CD4-positive, alpha-beta memory T cell (primary cell): ENCODE measurements at regions not wholly inside any gene's neighbourhood (a gene's known extent, or its start where the extent isn't known, plus 50 kb on each side); places are given as distances from the start of the nearest gene placed in this dataset.

Experiments used
- CTCF ChIA-PET: fragments of 350-600 bp; sonication (Branson Sonifier 250); formaldehyde crosslinking; loops from one replicate; lab custom pipeline; 2021; ENCODE audit warnings: inconsistent platforms; ENCODE audit not compliant: partially characterized antibody; lab: Charles Lee
- POLR2A ChIA-PET: fragments of 350-600 bp; sonication (Branson Sonifier 250); formaldehyde crosslinking; loops from one replicate; lab custom pipeline; 2021; ENCODE audit not compliant: partially characterized antibody; lab: Charles Lee
- DNase-seq, 5 donors: peaks; one replicate each; pipeline versions ENCODE4 v3.0.0 to v3.0.0-alpha.2; 2020 to 2022; ENCODE audit warnings: mixed read lengths in 1 of 5
- H3K27ac ChIP-seq: one replicate; pipeline ENCODE4 v1.7.0; 2013; ENCODE audit warnings: low read depth, low read length
- H3K27me3 ChIP-seq: 2 replicates; pipeline ENCODE4 v1.7.0; 2013; ENCODE audit warnings: mild to moderate bottlenecking, low read length, moderate library complexity; ENCODE audit not compliant: insufficient read depth
- H3K36me3 ChIP-seq: 2 replicates; pipeline ENCODE4 v1.7.0; 2013; ENCODE audit warnings: mild to moderate bottlenecking, low read length, moderate library complexity; ENCODE audit not compliant: insufficient read depth
- H3K4me1 ChIP-seq: 2 replicates; pipeline ENCODE4 v1.7.0; 2013; ENCODE audit warnings: mild to moderate bottlenecking, low read length, moderate library complexity; ENCODE audit not compliant: insufficient read depth
- H3K4me3 ChIP-seq, 2 donors: one replicate each; pipeline ENCODE4 v1.7.0; 2013; ENCODE audit warnings: low read length in 2 of 2, mild to moderate bottlenecking in 1 of 2
- H3K9me3 ChIP-seq, 2 donors: one replicate each; pipeline ENCODE4 v1.7.0; 2013; ENCODE audit warnings: low read length in 2 of 2, control low read depth in 1 of 2; ENCODE audit not compliant: control insufficient read depth in 1 of 2
- H3K27ac Mint-ChIP-seq, 7 donors: one replicate each; pipeline ENCODE4 v1.8.0; 2020 to 2021; ENCODE audit warnings: mixed read lengths in 7 of 7, mild to moderate bottlenecking in 6 of 7, inconsistent platforms in 3 of 7, moderate library complexity in 3 of 7
- H3K27me3 Mint-ChIP-seq, 2 donors: one replicate each; pipeline ENCODE4 v1.8.0; 2020 to 2021; ENCODE audit warnings: mixed read lengths in 2 of 2
- H3K36me3 Mint-ChIP-seq, 2 donors: one replicate each; pipeline ENCODE4 v1.8.0; 2020 to 2021; ENCODE audit warnings: mixed read lengths in 2 of 2, inconsistent platforms in 1 of 2, mild to moderate bottlenecking in 1 of 2
- H3K4me1 Mint-ChIP-seq, 4 donors: one replicate each; pipeline ENCODE4 v1.8.0; 2020 to 2021; ENCODE audit warnings: mixed read lengths in 4 of 4, mild to moderate bottlenecking in 1 of 4
- H3K4me3 Mint-ChIP-seq, 8 donors: one replicate each; pipeline ENCODE4 v1.8.0; 2020 to 2021; ENCODE audit warnings: mixed read lengths in 8 of 8, mild to moderate bottlenecking in 7 of 8, moderate library complexity in 6 of 8, inconsistent platforms in 3 of 8
- H3K9me3 Mint-ChIP-seq, 8 donors: one replicate each; pipeline ENCODE4 v1.8.0; 2020 to 2021; ENCODE audit warnings: mixed read lengths in 8 of 8, mild to moderate bottlenecking in 5 of 8, inconsistent platforms in 3 of 8, moderate library complexity in 1 of 8
- intact Hi-C: fragments of 100-400 bp; cut with micrococcal nuclease; formaldehyde crosslinking; loops from one replicate; pipeline ENCODE4 v1.15.1; 2023

DNA sequence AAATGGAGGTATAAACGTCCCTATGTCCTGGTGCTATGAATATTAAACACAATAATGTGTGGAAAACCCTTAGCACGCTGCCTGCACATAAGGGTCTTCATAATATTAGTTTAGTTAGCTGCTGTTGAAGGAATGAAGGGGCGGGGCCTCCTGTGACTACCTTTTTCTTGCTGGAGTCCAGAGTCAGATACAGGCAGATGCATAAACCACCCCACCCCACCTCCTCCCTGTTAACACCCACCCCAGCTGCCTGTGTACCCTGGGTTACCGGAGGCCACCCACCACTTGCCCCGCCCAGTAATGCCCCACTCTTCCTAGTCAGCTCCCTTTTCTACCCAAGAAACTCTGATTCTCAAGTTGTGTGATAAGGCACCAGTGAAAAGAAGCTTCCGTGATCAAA is 158.4 kb downstream of the EN1 start:
- Mint-ChIP-seq H3K36me3 (no peaks in the 10 kb centered on the region), H3K4me3 (no peak overlapping the region), H3K4me1 (no peaks in the 10 kb centered on the region), H3K9me3 (peaks cover 0 to 14% (median 6%) of the 10 kb centered on the region in 8 donors), H3K27ac (no peak overlapping the region), H3K27me3 (peaks cover 1 to 4% of the 10 kb centered on the region in 2 donors)
- POLR2A ChIA-PET: no interaction called here
- DNase-seq: no peak
- CTCF ChIA-PET: no interaction called here
- no peaks in the 10 kb centered on the region for H3K36me3 ChIP-seq
- no peak overlapping the region for H3K4me3 ChIP-seq
- no peaks in the 10 kb centered on the region for H3K4me1 ChIP-seq
- H3K27me3 ChIP-seq: no peaks in the 10 kb centered on the region
- no peak overlapping the region for H3K27ac ChIP-seq
- H3K9me3 ChIP-seq: no peaks in the 10 kb centered on the region
- intact Hi-C loops: no loop called here

DNA sequence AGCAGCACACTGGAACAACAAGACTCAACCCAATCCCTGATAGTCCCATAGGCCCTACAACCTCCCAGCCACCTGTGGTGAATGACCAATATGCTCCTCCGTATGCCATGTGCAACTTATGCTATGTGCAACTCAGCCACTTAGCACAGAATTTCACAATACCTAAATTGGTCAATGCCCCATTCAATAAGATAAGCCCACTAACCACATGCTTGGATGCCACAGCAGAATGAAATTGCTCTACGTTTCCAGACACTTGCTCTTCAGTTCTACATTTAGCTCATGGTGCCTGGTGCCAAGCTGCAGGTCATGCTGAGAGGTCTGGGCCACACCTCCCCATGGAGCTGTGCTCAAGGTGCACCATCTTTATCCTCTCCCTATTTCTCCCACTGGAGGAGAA is 159.8 kb downstream of the EN1 start:
- Histone ChIP-seq H3K4me3 (no peak overlapping the region), H3K27ac (no peak overlapping the region), H3K36me3 (no peaks in the 10 kb centered on the region), H3K27me3 (no peaks in the 10 kb centered on the region), H3K4me1 (no peaks in the 10 kb centered on the region), H3K9me3 (no peaks in the 10 kb centered on the region)
- Mint-ChIP-seq H3K36me3 (no peaks in the 10 kb centered on the region), H3K4me3 (no peak overlapping the region), H3K27ac (no peak overlapping the region), H3K27me3 (peaks cover 1 to 4% of the 10 kb centered on the region in 2 donors), H3K4me1 (no peaks in the 10 kb centered on the region), H3K9me3 (peaks cover 0 to 11% (median 4%) of the 10 kb centered on the region in 8 donors)
- intact Hi-C loops: no loop called here
- ChIA-PET POLR2A (no interaction called here), CTCF (no interaction called here)
- no peak for DNase-seq

DNA sequence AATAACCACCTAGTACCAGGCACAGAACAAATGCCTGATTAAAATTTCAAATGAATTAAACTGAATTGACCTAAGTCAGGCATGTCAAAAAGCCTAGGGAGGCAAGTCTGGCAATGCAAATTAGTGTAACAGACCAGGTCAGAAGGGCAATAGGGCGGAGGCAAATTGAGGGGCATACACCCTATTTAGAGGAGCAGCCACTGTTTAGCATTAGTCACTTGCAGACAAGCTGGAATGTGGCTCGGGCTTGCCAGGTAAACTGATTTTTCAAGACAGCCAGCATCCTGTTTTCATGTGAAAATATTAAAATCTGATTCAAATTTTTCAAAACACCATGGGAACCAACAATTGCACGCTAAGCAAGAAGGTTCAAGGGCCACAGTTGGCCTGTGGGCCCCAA is 160.3 kb downstream of the EN1 start:
- Mint-ChIP-seq H3K9me3 (peaks cover 0 to 10% (median 4%) of the 10 kb centered on the region in 8 donors), H3K36me3 (no peaks in the 10 kb centered on the region), H3K4me1 (no peaks in the 10 kb centered on the region), H3K27me3 (peaks cover 1 to 2% of the 10 kb centered on the region in 2 donors), H3K4me3 (no peak overlapping the region), H3K27ac (no peak overlapping the region)
- no peak for DNase-seq
- CTCF ChIA-PET: no interaction called here
- no peaks in the 10 kb centered on the region for H3K4me1 ChIP-seq
- no peak overlapping the region for H3K4me3 ChIP-seq
- POLR2A ChIA-PET: no interaction called here
- intact Hi-C loops: no loop called here
- H3K9me3 ChIP-seq: no peaks in the 10 kb centered on the region
- H3K36me3 ChIP-seq: no peaks in the 10 kb centered on the region
- no peak overlapping the region for H3K27ac ChIP-seq
- H3K27me3 ChIP-seq: no peaks in the 10 kb centered on the region

DNA sequence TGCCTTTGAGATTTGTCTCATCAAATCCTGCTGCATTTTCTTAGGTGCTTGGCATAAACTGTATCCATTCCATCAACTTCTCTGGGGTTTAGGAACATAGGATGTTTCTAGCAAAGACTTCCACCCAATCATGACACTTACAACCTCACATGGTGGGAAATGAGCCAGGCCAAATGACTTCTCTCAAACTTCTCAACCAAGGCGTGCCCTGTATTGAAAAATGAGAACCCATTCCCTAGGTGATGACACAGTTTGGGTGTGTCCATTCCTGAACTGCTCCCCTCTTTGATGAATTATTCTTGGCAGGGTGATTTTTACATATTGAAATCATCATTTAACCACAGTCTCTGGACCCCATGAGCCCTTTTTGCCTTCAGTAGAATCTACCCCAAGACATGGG is 161.1 kb downstream of the EN1 start:
- Histone ChIP-seq H3K4me1 (no peaks in the 10 kb centered on the region), H3K27ac (no peak overlapping the region), H3K27me3 (no peaks in the 10 kb centered on the region), H3K9me3 (no peaks in the 10 kb centered on the region), H3K36me3 (no peaks in the 10 kb centered on the region), H3K4me3 (no peak overlapping the region)
- Mint-ChIP-seq H3K4me1 (no peaks in the 10 kb centered on the region), H3K4me3 (no peak overlapping the region), H3K36me3 (no peaks in the 10 kb centered on the region), H3K27ac (no peak overlapping the region), H3K27me3 (peaks cover 1 to 2% of the 10 kb centered on the region in 2 donors), H3K9me3 (peaks cover 0 to 8% (median 4%) of the 10 kb centered on the region in 8 donors)
- ChIA-PET CTCF (no interaction called here), POLR2A (no interaction called here)
- DNase-seq: no peak
- intact Hi-C loops: no loop called here

DNA sequence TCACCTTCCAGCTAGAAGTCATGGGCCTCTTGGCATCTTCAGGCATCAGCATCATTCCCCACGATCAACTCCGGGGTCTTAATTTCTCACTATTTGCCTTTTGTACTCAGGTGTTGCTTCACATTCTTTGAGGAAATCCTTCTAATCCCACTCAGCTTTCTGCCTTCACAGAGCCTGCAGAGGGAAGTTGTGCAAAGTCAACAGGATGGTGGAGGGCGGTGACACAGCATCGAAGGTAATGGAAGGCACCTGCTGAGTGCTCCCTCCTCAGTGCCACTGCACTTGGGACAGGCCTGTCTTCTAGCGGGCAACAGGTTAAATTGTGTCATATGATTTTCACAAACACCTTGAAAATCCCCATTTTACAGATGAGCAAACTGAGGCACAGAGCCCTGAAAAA is 164.0 kb downstream of the EN1 start:
- CTCF ChIA-PET: no interaction called here
- Mint-ChIP-seq H3K4me1 (no peaks in the 10 kb centered on the region), H3K4me3 (no peak overlapping the region), H3K27ac (no peak overlapping the region), H3K27me3 (peaks cover 0 to 5% of the 10 kb centered on the region in 2 donors), H3K9me3 (no peaks in the 10 kb centered on the region), H3K36me3 (no peaks in the 10 kb centered on the region)
- POLR2A ChIA-PET: no interaction called here
- Histone ChIP-seq H3K27me3 (no peaks in the 10 kb centered on the region), H3K36me3 (no peaks in the 10 kb centered on the region), H3K9me3 (no peaks in the 10 kb centered on the region), H3K27ac (no peak overlapping the region), H3K4me1 (no peaks in the 10 kb centered on the region), H3K4me3 (no peak overlapping the region)
- no peak for DNase-seq
- intact Hi-C loops: no loop called here

DNA sequence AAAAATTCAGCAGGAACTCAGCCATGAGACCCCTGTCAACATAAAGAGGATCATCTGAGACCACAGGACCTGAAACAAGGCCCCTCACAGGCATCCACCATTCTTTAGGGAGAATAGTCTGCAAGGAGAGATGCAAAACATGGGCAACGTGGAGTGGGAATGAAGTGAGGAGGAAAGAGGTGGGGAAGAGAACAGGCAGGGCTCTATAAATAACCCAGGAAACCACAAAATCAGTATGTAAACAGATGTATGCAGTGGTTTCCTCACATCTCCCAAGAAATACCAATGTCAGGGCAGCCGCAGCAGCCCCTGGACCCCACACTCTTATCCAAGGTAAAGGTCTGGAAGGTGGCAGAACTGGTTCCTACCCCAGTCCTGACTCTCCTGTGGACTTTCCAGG is 168.5 kb downstream of the EN1 start:
- peaks cover 3 to 5% of the 10 kb centered on the region in 2 donors for H3K27me3 Mint-ChIP-seq
- Histone ChIP-seq H3K27ac (no peak overlapping the region), H3K4me3 (no peak overlapping the region), H3K27me3 (no peaks in the 10 kb centered on the region), H3K4me1 (no peaks in the 10 kb centered on the region), H3K9me3 (no peaks in the 10 kb centered on the region), H3K36me3 (no peaks in the 10 kb centered on the region)
- DNase-seq: no peak
- no peak overlapping the region for H3K27ac Mint-ChIP-seq
- H3K4me1 Mint-ChIP-seq: no peaks in the 10 kb centered on the region
- no peaks in the 10 kb centered on the region for H3K36me3 Mint-ChIP-seq
- intact Hi-C loops: no loop called here
- H3K4me3 Mint-ChIP-seq: no peak overlapping the region
- no peaks in the 10 kb centered on the region for H3K9me3 Mint-ChIP-seq
- ChIA-PET CTCF (no interaction called here), POLR2A (no interaction called here)

DNA sequence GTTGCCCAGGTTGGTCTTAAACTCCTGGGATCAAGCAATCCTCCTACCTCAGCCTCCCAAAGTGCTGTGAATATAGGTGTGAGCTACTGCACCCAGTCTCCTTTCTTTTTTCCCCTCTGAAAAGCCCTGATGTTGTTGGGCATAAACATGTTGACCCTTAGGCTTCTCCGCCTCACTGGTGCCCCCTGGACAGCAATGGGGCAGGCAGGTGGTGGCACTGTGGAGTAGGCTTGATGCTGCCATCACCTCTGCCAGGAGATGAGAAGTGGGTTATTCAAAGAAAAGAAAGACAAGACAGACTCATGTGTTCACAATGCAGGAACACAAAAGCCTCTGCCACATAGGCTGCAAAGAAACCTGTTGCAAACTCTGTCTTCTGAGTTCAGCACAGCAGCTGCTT is 169.9 kb downstream of the EN1 start:
- Histone ChIP-seq H3K36me3 (no peaks in the 10 kb centered on the region), H3K9me3 (no peaks in the 10 kb centered on the region), H3K4me1 (no peaks in the 10 kb centered on the region), H3K4me3 (no peak overlapping the region), H3K27me3 (no peaks in the 10 kb centered on the region), H3K27ac (no peak overlapping the region)
- H3K36me3 Mint-ChIP-seq: no peaks in the 10 kb centered on the region
- ChIA-PET CTCF (no interaction called here), POLR2A (no interaction called here)
- H3K9me3 Mint-ChIP-seq: no peaks in the 10 kb centered on the region
- no peak overlapping the region for H3K4me3 Mint-ChIP-seq
- DNase-seq: no peak
- H3K4me1 Mint-ChIP-seq: no peaks in the 10 kb centered on the region
- peaks cover 3 to 5% of the 10 kb centered on the region in 2 donors for H3K27me3 Mint-ChIP-seq
- no peak overlapping the region for H3K27ac Mint-ChIP-seq
- intact Hi-C loops: no loop called here

DNA sequence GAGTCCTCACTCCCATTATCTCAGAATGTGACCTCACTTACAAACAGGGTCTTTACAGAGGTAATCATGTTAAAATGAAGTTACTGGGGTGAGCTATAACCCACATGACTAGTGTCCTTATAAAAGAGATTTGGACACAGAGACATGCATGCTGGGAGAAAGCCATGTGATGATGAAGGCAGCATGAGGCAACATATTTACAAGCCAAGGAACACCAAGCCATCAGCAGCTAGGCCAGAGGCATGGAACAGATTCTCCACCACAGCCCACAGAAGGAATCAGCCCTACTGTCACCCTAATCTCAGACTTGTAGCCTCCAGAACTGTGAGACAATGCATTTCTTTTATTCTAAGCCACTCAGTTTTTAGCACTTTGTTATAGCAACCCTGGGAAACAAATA is 171.9 kb downstream of the EN1 start:
- intact Hi-C loops: no loop called here
- ChIA-PET CTCF (no interaction called here), POLR2A (no interaction called here)
- no peak for DNase-seq
- H3K27me3 ChIP-seq: no peaks in the 10 kb centered on the region
- Mint-ChIP-seq H3K4me1 (no peaks in the 10 kb centered on the region), H3K27ac (no peak overlapping the region), H3K9me3 (no peaks in the 10 kb centered on the region), H3K4me3 (no peak overlapping the region), H3K27me3 (peaks cover under 1 to 3% of the 10 kb centered on the region in 2 donors), H3K36me3 (no peaks in the 10 kb centered on the region)
- no peaks in the 10 kb centered on the region for H3K36me3 ChIP-seq
- no peak overlapping the region for H3K27ac ChIP-seq
- H3K4me1 ChIP-seq: no peaks in the 10 kb centered on the region
- no peaks in the 10 kb centered on the region for H3K9me3 ChIP-seq
- H3K4me3 ChIP-seq: no peak overlapping the region
